ENCODE measurements at regions not wholly inside any gene's neighbourhood (a gene's known extent, or its start where the extent isn't known, plus 50 kb on each side); places are given as distances from the start of the nearest gene placed in this dataset.

- DNase-seq (ENCODE audit: low spot score): peak; percentile 73
Measured at GRCh38 chr3:182258538-182259177, 534.6 kb upstream of the ATP11B start.

GRCh38 chr3:182259579-182259978 lies 533.7 kb upstream of the ATP11B start:
- DNase-seq (ENCODE audit: low spot score): no peak

- DNase-seq (ENCODE audit: low spot score): no peak
Measured at GRCh38 chr3:182261041-182261440, 532.3 kb upstream of the ATP11B start.

GRCh38 chr3:182268711-182269110 lies 524.6 kb upstream of the ATP11B start:
- no peak for DNase-seq (ENCODE audit: low spot score)

GRCh38 chr3:182276512-182276911 lies 516.8 kb upstream of the ATP11B start:
- no peak for DNase-seq (ENCODE audit: low spot score)

GRCh38 chr3:182284793-182285192 lies 508.5 kb upstream of the ATP11B start:
- DNase-seq (ENCODE audit: low spot score): no peak

GRCh38 chr3:182292591-182292990 lies 500.7 kb upstream of the ATP11B start:
- no peak for DNase-seq (ENCODE audit: low spot score)

- no peak for DNase-seq (ENCODE audit: low spot score)
Measured at GRCh38 chr3:182294256-182294655, 499.0 kb upstream of the ATP11B start.

- DNase-seq (ENCODE audit: low spot score): no peak
Measured at GRCh38 chr3:182294696-182295095, 498.6 kb upstream of the ATP11B start.

- DNase-seq (ENCODE audit: low spot score): peak; percentile 34
Measured at GRCh38 chr3:182300266-182300665, 493.0 kb upstream of the ATP11B start.

GRCh38 chr3:182303169-182303568 lies 490.1 kb upstream of the ATP11B start:
- peak; percentile 50 for DNase-seq (ENCODE audit: low spot score)

- peak; percentile 16 for DNase-seq (ENCODE audit: low spot score)
Measured at GRCh38 chr3:182305881-182306665, 487.2 kb upstream of the ATP11B start.

GRCh38 chr3:182308328-182308727 lies 485.0 kb upstream of the ATP11B start:
- DNase-seq (ENCODE audit: low spot score): no peak

GRCh38 chr3:182309120-182309519 lies 484.2 kb upstream of the ATP11B start:
- no peak for DNase-seq (ENCODE audit: low spot score)

GRCh38 chr3:182315313-182315712 lies 478.0 kb upstream of the ATP11B start:
- no peak for DNase-seq (ENCODE audit: low spot score)

GRCh38 chr3:182323126-182323700 lies 470.1 kb upstream of the ATP11B start:
- DNase-seq (ENCODE audit: low spot score): no peak

- DNase-seq (ENCODE audit: low spot score): no peak
Measured at GRCh38 chr3:182323898-182324297, 469.4 kb upstream of the ATP11B start.

- DNase-seq (ENCODE audit: low spot score): no peak
Measured at GRCh38 chr3:182325213-182325950, 467.9 kb upstream of the ATP11B start.

- DNase-seq (ENCODE audit: low spot score): no peak
Measured at GRCh38 chr3:182327196-182327681, 466.1 kb upstream of the ATP11B start.

- no peak for DNase-seq (ENCODE audit: low spot score)
Measured at GRCh38 chr3:182330646-182331045, 462.7 kb upstream of the ATP11B start.

- no peak for DNase-seq (ENCODE audit: low spot score)
Measured at GRCh38 chr3:182331341-182331740, 462.0 kb upstream of the ATP11B start.

GRCh38 chr3:182342252-182342651 lies 451.1 kb upstream of the ATP11B start:
- no peak for DNase-seq (ENCODE audit: low spot score)
